Parathyroid adenoma (tissue), 2 donors: ENCODE measurements at regions not wholly inside any gene's neighbourhood (a gene's known extent, or its start where the extent isn't known, plus 50 kb on each side); places are given as distances from the start of the nearest gene placed in this dataset.

Experiments used
- H2AFZ ChIP-seq: fragments of 300-600 bp; sonication (generic); one replicate; pipeline ENCODE4 v1.7.0; 2017; ENCODE audit warnings: antibody characterized with exemption, mild to moderate bottlenecking
- H3K27ac ChIP-seq: fragments of 300-600 bp; sonication (generic); one replicate; pipeline ENCODE4 v1.7.0; 2017
- H3K27me3 ChIP-seq: fragments of 300-600 bp; sonication (generic); one replicate; pipeline ENCODE4 v1.7.0; 2017; ENCODE audit warnings: low read length; ENCODE audit not compliant: control insufficient read depth, insufficient read depth
- H3K36me3 ChIP-seq: fragments of 300-600 bp; sonication (generic); one replicate; pipeline ENCODE4 v1.7.0; 2017; ENCODE audit warnings: low read length; ENCODE audit not compliant: control insufficient read depth, insufficient read depth
- H3K4me1 ChIP-seq: fragments of 300-600 bp; sonication (generic); one replicate; pipeline ENCODE4 v1.7.0; 2017; ENCODE audit warnings: control low read depth
- H3K4me2 ChIP-seq: fragments of 300-600 bp; sonication (generic); one replicate; pipeline ENCODE4 v1.7.0; 2017; ENCODE audit warnings: low read length
- H3K4me3 ChIP-seq: fragments of 300-600 bp; sonication (generic); one replicate; pipeline ENCODE4 v1.7.0; 2017; ENCODE audit warnings: low read depth, low read length
- H3K79me2 ChIP-seq: fragments of 300-600 bp; sonication (generic); one replicate; pipeline ENCODE4 v1.7.0; 2017; ENCODE audit warnings: control low read depth
- H3K9ac ChIP-seq: fragments of 300-600 bp; sonication (generic); one replicate; pipeline ENCODE4 v1.7.0; 2017; ENCODE audit warnings: mild to moderate bottlenecking
- H3K9me3 ChIP-seq: fragments of 300-600 bp; sonication (generic); one replicate; pipeline ENCODE4 v1.7.0; 2017; ENCODE audit warnings: low read length; ENCODE audit not compliant: control insufficient read depth
- CTCF ChIP-seq: fragments of 300-600 bp; sonication (generic); IDR thresholded peaks from one replicate; pipeline ENCODE4 v1.7.0; 2017; ENCODE audit warnings: antibody characterized with exemption, mild to moderate bottlenecking
- donor health status: primary hyperparathyroidism.

- TF ChIP-seq CTCF = no peak
- Histone ChIP-seq H3K9me3 (no peaks in the 10 kb centered on the region), H3K4me2 (no peak overlapping the region), H3K36me3 (no peaks in the 10 kb centered on the region), H3K27me3 (no peaks in the 10 kb centered on the region), H3K9ac (no peak overlapping the region), H3K27ac (no peak overlapping the region), H2AFZ (no peak overlapping the region), H3K4me1 (no peaks in the 10 kb centered on the region), H3K4me3 (no peak overlapping the region), H3K79me2 (no peaks in the 10 kb centered on the region)
Observed at GRCh38 chr6:92577077-92577719, 842.2 kb downstream of the EPHA7 start.

GRCh38 chr6:92568541-92568940 lies 850.8 kb downstream of the EPHA7 start:
- Histone ChIP-seq H3K9me3 (no peaks in the 10 kb centered on the region), H3K4me1 (no peaks in the 10 kb centered on the region), H3K27me3 (no peaks in the 10 kb centered on the region), H3K27ac (no peak overlapping the region), H3K4me3 (no peak overlapping the region), H2AFZ (no peak overlapping the region), H3K4me2 (no peak overlapping the region), H3K9ac (no peak overlapping the region), H3K79me2 (no peaks in the 10 kb centered on the region), H3K36me3 (no peaks in the 10 kb centered on the region)
- no peak for TF ChIP-seq CTCF

GRCh38 chr6:92566632-92567031 lies 852.7 kb downstream of the EPHA7 start:
- no peak overlapping the region for H3K4me3 ChIP-seq
- no peaks in the 10 kb centered on the region for H3K9me3 ChIP-seq
- H3K4me2 ChIP-seq = no peak overlapping the region
- H3K4me1 ChIP-seq = no peaks in the 10 kb centered on the region
- TF ChIP-seq CTCF = no peak
- H3K27me3 ChIP-seq = no peaks in the 10 kb centered on the region
- H2AFZ ChIP-seq = no peak overlapping the region
- no peaks in the 10 kb centered on the region for H3K36me3 ChIP-seq
- H3K27ac ChIP-seq = no peak overlapping the region
- no peaks in the 10 kb centered on the region for H3K79me2 ChIP-seq
- no peak overlapping the region for H3K9ac ChIP-seq

- Histone ChIP-seq H3K4me3 (no peak overlapping the region), H2AFZ (no peak overlapping the region), H3K36me3 (no peaks in the 10 kb centered on the region), H3K79me2 (no peaks in the 10 kb centered on the region), H3K9me3 (no peaks in the 10 kb centered on the region), H3K9ac (no peak overlapping the region), H3K4me1 (no peaks in the 10 kb centered on the region), H3K27ac (no peak overlapping the region), H3K4me2 (no peak overlapping the region), H3K27me3 (no peaks in the 10 kb centered on the region)
- no peak for TF ChIP-seq CTCF
Observed at GRCh38 chr6:92564376-92564775, 855.0 kb downstream of the EPHA7 start.

GRCh38 chr6:92559611-92560010 lies 859.7 kb downstream of the EPHA7 start:
- Histone ChIP-seq H3K27me3 (no peaks in the 10 kb centered on the region), H3K36me3 (no peaks in the 10 kb centered on the region)
- TF ChIP-seq CTCF = no peak

More at GRCh38 chr6:92559611-92560010, 859.7 kb downstream of the EPHA7 start:
- H3K79me2 ChIP-seq = no peaks in the 10 kb centered on the region
- no peak overlapping the region for H3K4me2 ChIP-seq
- no peak overlapping the region for H3K4me3 ChIP-seq
- no peaks in the 10 kb centered on the region for H3K9me3 ChIP-seq
- H3K4me1 ChIP-seq = no peaks in the 10 kb centered on the region
- no peak overlapping the region for H3K27ac ChIP-seq
- no peak overlapping the region for H3K9ac ChIP-seq
- no peak overlapping the region for H2AFZ ChIP-seq
